Stimulated activated naive CD4-positive, alpha-beta T cell treated with Interleukin-2 at 50 U/mL for 16 hours (primary cell): ENCODE measurements at regions not wholly inside any gene's neighbourhood (a gene's known extent, or its start where the extent isn't known, plus 50 kb on each side); places are given as distances from the start of the nearest gene placed in this dataset.

Experiments used
- DNase-seq: peaks from one replicate; lab custom pipeline; 2025; lab: John Stamatoyannopoulos, UW

- peak; percentile 9 for DNase-seq
Observed at GRCh38 chr6:105452924-105453756, 50.3 kb upstream of the PREP start.
